ENCODE measurements at regions not wholly inside any gene's neighbourhood (a gene's known extent, or its start where the extent isn't known, plus 50 kb on each side); places are given as distances from the start of the nearest gene placed in this dataset.

- no peak overlapping the region for H3K4me3 ChIP-seq (ENCODE audit: low read depth, low read length)
- no peak for DNase-seq (ENCODE audit: low read depth)
- TF ChIP-seq, protein P1, sequence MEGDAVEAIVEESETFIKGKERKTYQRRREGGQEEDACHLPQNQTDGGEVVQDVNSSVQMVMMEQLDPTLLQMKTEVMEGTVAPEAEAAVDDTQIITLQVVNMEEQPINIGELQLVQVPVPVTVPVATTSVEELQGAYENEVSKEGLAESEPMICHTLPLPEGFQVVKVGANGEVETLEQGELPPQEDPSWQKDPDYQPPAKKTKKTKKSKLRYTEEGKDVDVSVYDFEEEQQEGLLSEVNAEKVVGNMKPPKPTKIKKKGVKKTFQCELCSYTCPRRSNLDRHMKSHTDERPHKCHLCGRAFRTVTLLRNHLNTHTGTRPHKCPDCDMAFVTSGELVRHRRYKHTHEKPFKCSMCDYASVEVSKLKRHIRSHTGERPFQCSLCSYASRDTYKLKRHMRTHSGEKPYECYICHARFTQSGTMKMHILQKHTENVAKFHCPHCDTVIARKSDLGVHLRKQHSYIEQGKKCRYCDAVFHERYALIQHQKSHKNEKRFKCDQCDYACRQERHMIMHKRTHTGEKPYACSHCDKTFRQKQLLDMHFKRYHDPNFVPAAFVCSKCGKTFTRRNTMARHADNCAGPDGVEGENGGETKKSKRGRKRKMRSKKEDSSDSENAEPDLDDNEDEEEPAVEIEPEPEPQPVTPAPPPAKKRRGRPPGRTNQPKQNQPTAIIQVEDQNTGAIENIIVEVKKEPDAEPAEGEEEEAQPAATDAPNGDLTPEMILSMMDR (IDR thresholded peaks at IDR 0.05; ENCODE audit: insufficient read depth, low read depth, low read length, missing control alignments) = no peak
Observed at GRCh38 chr2:104428155-104428554, 425.8 kb upstream of the POU3F3 start.

DNA sequence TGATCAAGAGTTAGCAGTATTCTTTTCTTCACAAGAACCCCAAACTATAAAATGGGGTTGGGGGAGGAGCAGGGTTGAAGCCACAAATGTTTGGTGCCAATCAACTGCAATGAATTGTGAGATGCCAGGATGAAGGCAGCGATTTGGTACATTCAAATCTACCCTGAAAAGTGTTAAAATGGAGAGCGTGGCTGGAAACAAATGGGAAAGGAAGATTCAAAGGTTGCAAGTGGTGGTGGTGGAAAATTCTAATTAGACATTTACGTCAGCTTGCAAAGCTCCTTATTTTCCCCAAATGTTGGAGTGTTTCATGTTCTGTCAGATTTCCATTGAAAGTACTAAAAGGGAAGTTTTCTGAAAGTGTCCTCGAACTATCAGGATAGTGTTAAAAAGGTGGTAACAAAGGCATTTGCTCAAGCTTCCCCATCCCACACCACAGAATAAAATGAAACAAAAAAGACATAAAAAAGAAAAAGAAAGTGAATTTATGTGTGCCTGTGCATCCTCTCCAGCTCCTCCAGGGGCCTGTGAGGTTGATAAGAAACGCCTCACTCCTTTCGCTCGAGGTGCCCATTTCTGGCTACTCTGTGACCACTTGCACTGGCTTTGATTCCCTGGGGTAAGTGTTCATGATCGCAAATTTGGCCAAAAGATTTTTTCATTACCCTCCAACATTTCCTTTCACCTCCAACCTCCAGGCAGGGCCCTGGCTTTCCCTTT lies 424.1 kb upstream of the POU3F3 start:
- DNase-seq (ENCODE audit: low read depth) = no peak
- no peak overlapping the region for H3K4me3 ChIP-seq (ENCODE audit: low read depth, low read length)
- TF ChIP-seq, protein P1 (IDR thresholded peaks at IDR 0.05; ENCODE audit: insufficient read depth, low read depth, low read length, missing control alignments) = no peak

GRCh38 chr2:104430359-104430740 lies 423.6 kb upstream of the POU3F3 start:
- DNase-seq (ENCODE audit: low read depth) = no peak
- TF ChIP-seq, protein P1 (IDR thresholded peaks at IDR 0.05; ENCODE audit: insufficient read depth, low read depth, low read length, missing control alignments) = no peak
- H3K4me3 ChIP-seq (ENCODE audit: low read depth, low read length) = no peak overlapping the region

DNA sequence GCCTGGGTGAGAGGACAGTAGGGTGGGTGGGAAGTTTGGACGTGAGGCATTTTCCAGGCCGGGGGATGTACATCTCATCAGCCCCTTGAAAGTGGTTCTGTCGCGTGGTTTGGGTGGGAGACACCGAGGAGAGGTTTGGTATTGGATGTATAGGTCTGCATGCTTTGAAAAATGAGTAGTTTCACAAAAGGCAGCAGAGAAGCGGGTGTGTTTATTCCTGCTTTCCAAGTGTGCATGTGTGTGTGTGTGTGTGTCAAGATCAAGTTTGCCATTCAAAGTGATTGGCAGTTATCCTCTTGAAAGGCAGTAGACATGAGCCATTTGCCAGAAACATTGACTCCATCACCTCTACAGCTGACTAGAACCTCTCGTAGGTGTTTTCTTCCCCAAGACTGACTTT lies 423.1 kb upstream of the POU3F3 start:
- no peak overlapping the region for H3K4me3 ChIP-seq (ENCODE audit: low read depth, low read length)
- no peak for DNase-seq (ENCODE audit: low read depth)
- TF ChIP-seq, protein P1 (IDR thresholded peaks at IDR 0.05; ENCODE audit: insufficient read depth, low read depth, low read length, missing control alignments) = no peak

DNA sequence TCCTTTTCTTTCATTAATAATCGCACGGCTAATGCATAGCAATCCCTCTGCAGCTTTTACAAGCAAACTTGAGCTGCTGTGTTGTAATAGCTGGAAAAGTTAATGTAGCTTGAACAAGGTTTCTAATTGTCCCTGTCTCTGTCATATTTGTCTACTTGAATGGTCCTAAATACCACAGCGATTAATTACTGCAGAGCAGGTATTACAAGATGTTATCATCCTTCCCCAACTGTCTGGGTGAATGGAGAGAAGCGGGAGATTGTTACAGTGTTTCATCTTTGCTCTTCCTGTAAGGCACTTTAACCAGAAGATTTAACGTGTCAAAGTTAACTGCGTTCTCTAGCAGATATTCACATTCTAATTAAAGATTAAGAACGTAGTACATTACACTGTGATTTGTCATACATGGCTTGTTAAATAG lies 422.2 kb upstream of the POU3F3 start:
- no peak for DNase-seq (ENCODE audit: low read depth)
- TF ChIP-seq, protein P1 (IDR thresholded peaks at IDR 0.05; ENCODE audit: insufficient read depth, low read depth, low read length, missing control alignments) = no peak

GRCh38 chr2:104432401-104432800 lies 421.5 kb upstream of the POU3F3 start:
- TF ChIP-seq, protein P1 (IDR thresholded peaks at IDR 0.05; ENCODE audit: insufficient read depth, low read depth, low read length, missing control alignments) = no peak
- no peak overlapping the region for H3K4me3 ChIP-seq (ENCODE audit: low read depth, low read length)
- DNase-seq (ENCODE audit: low read depth) = no peak

More for the DNA sequence above, 422.2 kb upstream of the POU3F3 start:
- no peak overlapping the region for H3K4me3 ChIP-seq (ENCODE audit: low read depth, low read length)

- TF ChIP-seq, protein P1 (IDR thresholded peaks at IDR 0.05; ENCODE audit: insufficient read depth, low read depth, low read length, missing control alignments) = no peak
- H3K4me3 ChIP-seq (ENCODE audit: low read depth, low read length) = no peak overlapping the region
- no peak for DNase-seq (ENCODE audit: low read depth)
Observed at GRCh38 chr2:104432991-104433390, 420.9 kb upstream of the POU3F3 start.
